ENCODE measurements at regions not wholly inside any gene's neighbourhood (a gene's known extent, or its start where the extent isn't known, plus 50 kb on each side); places are given as distances from the start of the nearest gene placed in this dataset.

GRCh38 chr4:54915276-54915675 is 210.1 kb downstream of the KDR start:
- no peak overlapping the region for H3K4me2 ChIP-seq (replicated peaks; ENCODE audit: low read depth, low read length, poor library complexity, severe bottlenecking)
- no peaks in the 10 kb centered on the region for H3K27me3 ChIP-seq (replicated peaks in 1 of 4; ENCODE audit: control extremely low read depth in 1 of 4, control insufficient read depth in 3 of 4, insufficient read depth in 4 of 4, low read length in 3 of 4)
- no peak overlapping the region for H2AFZ ChIP-seq (ENCODE audit: insufficient read depth, low read depth, low read length, poor library complexity, severe bottlenecking)
- ATAC-seq (ENCODE audit: low read depth) (no peak), DNase-seq (no peak)
- no peak overlapping the region for H3K4me3 ChIP-seq (ENCODE audit: control extremely low read depth in 1 of 5, extremely low read depth in 1 of 5, insufficient read depth in 1 of 5, low read depth in 2 of 5, low read length in 4 of 5)
- H3K79me2 ChIP-seq (ENCODE audit: control insufficient read depth, insufficient read depth, low read length) = no peaks in the 10 kb centered on the region
- WGBS (ENCODE audit: insufficient coverage) = 90% methylated on average over 2 of the region's 2 CpGs
- H3K4me1 ChIP-seq (ENCODE audit: control insufficient read depth in 2 of 2, insufficient read depth in 2 of 2, low read length in 2 of 2) = peaks cover 0 to 2% of the 10 kb centered on the region in 2 donors
- TF ChIP-seq EZH2 (IDR thresholded peaks at IDR 0.05; ENCODE audit: borderline replicate concordance, insufficient read depth, low read depth, low read length, poor library complexity, severe bottlenecking) = no peak
- no peak for TF ChIP-seq CTCF (IDR thresholded peaks at IDR 0.05)
- H3K9me3 ChIP-seq (ENCODE audit: control extremely low read depth in 1 of 3, control insufficient read depth in 2 of 3, insufficient read depth in 1 of 3, low read length in 2 of 3) = no peaks in the 10 kb centered on the region
- H3K27me3 Mint-ChIP-seq = no peaks in the 10 kb centered on the region
- no peaks in the 10 kb centered on the region for H4K20me1 ChIP-seq (ENCODE audit: control insufficient read depth, insufficient read depth, low read length, poor library complexity, severe bottlenecking)
- H3K4me1 Mint-ChIP-seq = no peaks in the 10 kb centered on the region
- ChIA-PET CTCF (no interaction called here), POLR2A (no interaction called here)
- no peak overlapping the region for H3K27ac ChIP-seq (ENCODE audit: low read length in 2 of 2)
- H3K9ac ChIP-seq (ENCODE audit: low read length) = no peak overlapping the region
- H3K36me3 ChIP-seq (replicated peaks in 1 of 2; ENCODE audit: control extremely low read depth in 1 of 2, control insufficient read depth in 1 of 2, extremely low read depth in 1 of 2, insufficient read depth in 2 of 2, low read length in 1 of 2) = no peaks in the 10 kb centered on the region
- H3K9me3 Mint-ChIP-seq (ENCODE audit: insufficient read depth) = no peaks in the 10 kb centered on the region
- intact Hi-C loops (cut with micrococcal nuclease) = no loop called here
- no peak overlapping the region for H3K27ac Mint-ChIP-seq
- H3K4me3 Mint-ChIP-seq = no peak overlapping the region

DNA sequence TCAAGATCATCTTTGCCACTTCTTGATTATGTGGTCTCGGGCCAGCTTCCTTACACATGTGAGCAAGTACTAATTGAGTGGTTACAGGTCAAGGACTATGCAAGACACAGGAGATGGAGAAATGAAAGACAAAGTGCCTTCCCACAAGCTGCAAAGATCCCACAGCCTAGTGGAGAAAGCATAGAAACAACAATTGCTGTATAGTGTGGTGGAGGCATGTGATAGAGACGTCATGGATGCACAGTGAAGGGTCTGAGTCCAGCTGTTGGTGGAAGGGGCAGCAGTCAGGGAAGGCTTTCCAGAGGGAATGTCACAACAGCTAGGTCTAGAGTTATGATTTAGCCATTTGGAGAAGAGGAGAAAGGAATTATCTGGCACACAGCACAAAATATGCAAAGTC is 210.6 kb downstream of the KDR start:
- no peak overlapping the region for H2AFZ ChIP-seq (ENCODE audit: insufficient read depth, low read depth, low read length, poor library complexity, severe bottlenecking)
- intact Hi-C loops (cut with micrococcal nuclease) = no loop called here
- H4K20me1 ChIP-seq (ENCODE audit: control insufficient read depth, insufficient read depth, low read length, poor library complexity, severe bottlenecking) = no peaks in the 10 kb centered on the region
- no peaks in the 10 kb centered on the region for H3K9me3 ChIP-seq (ENCODE audit: control extremely low read depth in 1 of 3, control insufficient read depth in 2 of 3, insufficient read depth in 1 of 3, low read length in 2 of 3)
- no peak overlapping the region for H3K27ac ChIP-seq (ENCODE audit: low read length in 2 of 2)
- H3K4me1 ChIP-seq (ENCODE audit: control insufficient read depth in 2 of 2, insufficient read depth in 2 of 2, low read length in 2 of 2) = peaks cover 4 to 7% of the 10 kb centered on the region in 2 donors
- POLR2A ChIA-PET = no interaction called here
- H3K9me3 Mint-ChIP-seq (ENCODE audit: insufficient read depth) = no peaks in the 10 kb centered on the region
- H3K4me2 ChIP-seq (replicated peaks; ENCODE audit: low read depth, low read length, poor library complexity, severe bottlenecking) = no peak overlapping the region
- WGBS (ENCODE audit: insufficient coverage) = 60% methylated on average over 2 of the region's 2 CpGs
- H3K27me3 Mint-ChIP-seq = no peaks in the 10 kb centered on the region
- CTCF ChIA-PET = no interaction called here
- no peak for ATAC-seq (ENCODE audit: low read depth)
- H3K36me3 ChIP-seq (replicated peaks in 1 of 2; ENCODE audit: control extremely low read depth in 1 of 2, control insufficient read depth in 1 of 2, extremely low read depth in 1 of 2, insufficient read depth in 2 of 2, low read length in 1 of 2) = no peaks in the 10 kb centered on the region
- H3K79me2 ChIP-seq (ENCODE audit: control insufficient read depth, insufficient read depth, low read length) = no peaks in the 10 kb centered on the region
- no peak overlapping the region for H3K4me3 ChIP-seq (ENCODE audit: control extremely low read depth in 1 of 5, extremely low read depth in 1 of 5, insufficient read depth in 1 of 5, low read depth in 2 of 5, low read length in 4 of 5)
- H3K4me1 Mint-ChIP-seq = peaks cover 5% of the 10 kb centered on the region
- no peak overlapping the region for H3K4me3 Mint-ChIP-seq
- H3K27ac Mint-ChIP-seq = no peak overlapping the region
- no peaks in the 10 kb centered on the region for H3K27me3 ChIP-seq (replicated peaks in 1 of 4; ENCODE audit: control extremely low read depth in 1 of 4, control insufficient read depth in 3 of 4, insufficient read depth in 4 of 4, low read length in 3 of 4)
- H3K9ac ChIP-seq (ENCODE audit: low read length) = no peak overlapping the region
- no peak for TF ChIP-seq EZH2 (IDR thresholded peaks at IDR 0.05; ENCODE audit: borderline replicate concordance, insufficient read depth, low read depth, low read length, poor library complexity, severe bottlenecking)
- TF ChIP-seq CTCF (IDR thresholded peaks at IDR 0.05) = no peak
- DNase-seq = no peak

Data from B cell (primary cell).